ENCODE measurements at regions not wholly inside any gene's neighbourhood (a gene's known extent, or its start where the extent isn't known, plus 50 kb on each side); places are given as distances from the start of the nearest gene placed in this dataset.

DNA sequence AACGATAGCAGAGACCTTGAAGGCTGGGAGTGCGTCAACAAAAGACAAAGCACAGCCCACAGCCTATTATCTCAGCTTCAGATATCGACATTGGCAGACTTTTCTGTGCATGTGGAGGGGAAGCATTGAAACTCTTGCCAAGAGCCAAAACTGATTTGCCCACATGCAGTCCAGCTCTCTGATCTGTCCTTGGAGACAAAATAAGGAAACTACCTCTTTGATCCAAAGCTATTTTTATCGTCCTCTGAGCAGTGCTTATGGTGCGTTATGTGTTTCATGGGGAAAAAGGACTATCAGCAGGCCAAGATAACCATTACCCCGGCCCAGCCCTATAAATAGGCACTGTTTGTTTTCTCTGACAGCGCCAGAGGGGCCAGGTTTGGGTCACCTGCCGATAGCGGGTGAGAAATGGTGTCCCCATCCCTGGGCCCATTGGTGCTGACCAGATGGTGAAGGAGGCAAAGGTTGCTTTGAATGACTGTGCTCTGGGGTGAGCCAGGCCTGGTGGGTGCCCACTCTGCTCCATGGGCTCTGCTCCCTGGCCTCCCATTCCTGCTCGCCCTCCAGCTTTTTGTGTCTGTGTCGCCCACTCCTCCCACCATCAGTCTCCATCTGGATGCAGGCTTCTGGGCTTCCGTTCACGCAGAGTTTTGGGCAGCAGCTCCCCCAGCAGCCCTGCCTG lies 176.1 kb upstream of the HS6ST1 start:
- TF ChIP-seq, protein P1, sequence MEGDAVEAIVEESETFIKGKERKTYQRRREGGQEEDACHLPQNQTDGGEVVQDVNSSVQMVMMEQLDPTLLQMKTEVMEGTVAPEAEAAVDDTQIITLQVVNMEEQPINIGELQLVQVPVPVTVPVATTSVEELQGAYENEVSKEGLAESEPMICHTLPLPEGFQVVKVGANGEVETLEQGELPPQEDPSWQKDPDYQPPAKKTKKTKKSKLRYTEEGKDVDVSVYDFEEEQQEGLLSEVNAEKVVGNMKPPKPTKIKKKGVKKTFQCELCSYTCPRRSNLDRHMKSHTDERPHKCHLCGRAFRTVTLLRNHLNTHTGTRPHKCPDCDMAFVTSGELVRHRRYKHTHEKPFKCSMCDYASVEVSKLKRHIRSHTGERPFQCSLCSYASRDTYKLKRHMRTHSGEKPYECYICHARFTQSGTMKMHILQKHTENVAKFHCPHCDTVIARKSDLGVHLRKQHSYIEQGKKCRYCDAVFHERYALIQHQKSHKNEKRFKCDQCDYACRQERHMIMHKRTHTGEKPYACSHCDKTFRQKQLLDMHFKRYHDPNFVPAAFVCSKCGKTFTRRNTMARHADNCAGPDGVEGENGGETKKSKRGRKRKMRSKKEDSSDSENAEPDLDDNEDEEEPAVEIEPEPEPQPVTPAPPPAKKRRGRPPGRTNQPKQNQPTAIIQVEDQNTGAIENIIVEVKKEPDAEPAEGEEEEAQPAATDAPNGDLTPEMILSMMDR (IDR thresholded peaks at IDR 0.05; ENCODE audit: low read depth, low read length, missing control alignments): no peak
- Histone ChIP-seq H3K27me3 (replicated peaks) (no peaks in the 10 kb centered on the region), H3K27ac (no peak overlapping the region), H3K36me3 (replicated peaks) (no peaks in the 10 kb centered on the region), H3K4me3 (ENCODE audit: low read depth, low read length) (no peak overlapping the region)
- in situ Hi-C loops (cut with HindIII; ENCODE audit: low pct_ligation_motif_present, low sequenced_read_pairs): no loop called here
- DNase-seq: no peak

DNA sequence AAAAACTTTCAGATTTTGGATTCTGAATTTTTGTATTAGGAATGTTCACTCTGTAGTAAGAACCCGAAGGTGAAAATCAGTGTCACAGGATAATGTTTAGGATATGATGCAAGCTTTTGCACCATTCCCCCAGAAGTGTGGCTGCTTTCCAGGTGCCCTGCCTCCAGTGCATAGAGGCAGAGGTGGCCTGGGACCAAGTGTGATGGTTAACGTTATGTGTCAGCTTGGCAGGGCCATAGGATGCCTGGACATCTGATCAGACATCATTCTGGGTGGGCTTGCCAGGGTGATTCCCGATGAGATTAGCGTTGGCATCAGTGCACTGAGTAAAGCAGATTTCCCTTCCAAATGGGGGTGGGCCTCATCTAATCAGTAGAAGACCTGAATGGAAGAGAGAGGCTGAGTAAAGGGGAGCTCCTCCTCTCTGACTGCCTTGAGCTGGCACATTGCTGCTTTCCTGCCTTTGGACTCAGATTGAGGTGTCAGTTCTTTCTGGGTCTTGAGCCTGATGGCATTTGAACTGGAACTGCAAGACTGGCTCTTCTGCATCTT lies 177.4 kb upstream of the HS6ST1 start:
- no peak for DNase-seq
- Histone ChIP-seq H3K4me3 (ENCODE audit: low read depth, low read length) (no peak overlapping the region), H3K27ac (no peak overlapping the region), H3K36me3 (replicated peaks) (no peaks in the 10 kb centered on the region), H3K27me3 (replicated peaks) (no peaks in the 10 kb centered on the region)
- TF ChIP-seq, protein P1 (IDR thresholded peaks at IDR 0.05; ENCODE audit: low read depth, low read length, missing control alignments): no peak
- in situ Hi-C loops (cut with HindIII; ENCODE audit: low pct_ligation_motif_present, low sequenced_read_pairs): no loop called here

DNA sequence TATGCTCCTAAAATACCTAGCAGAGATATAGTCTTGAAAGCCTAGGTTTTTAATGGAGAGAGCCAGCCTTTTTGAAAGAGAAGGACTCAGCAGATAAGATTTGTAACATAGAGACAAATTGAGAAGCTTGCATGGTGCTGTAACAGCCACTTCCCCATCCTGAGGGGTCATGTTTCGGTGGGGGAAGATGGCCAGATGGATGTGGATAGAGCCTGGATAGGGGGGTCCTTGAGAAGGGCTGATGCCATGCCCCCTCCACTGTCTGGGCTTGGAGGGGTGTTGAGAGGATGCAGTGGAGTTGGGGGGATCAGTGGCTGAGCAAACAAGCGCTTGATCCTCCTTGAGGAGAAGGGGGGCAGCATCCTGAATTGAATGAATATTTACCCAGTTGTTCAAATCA lies 178.0 kb upstream of the HS6ST1 start:
- TF ChIP-seq, protein P1 (IDR thresholded peaks at IDR 0.05; ENCODE audit: low read depth, low read length, missing control alignments): no peak
- no peak overlapping the region for H3K4me3 ChIP-seq (ENCODE audit: low read depth, low read length)
- no peak for DNase-seq
- in situ Hi-C loops (cut with HindIII; ENCODE audit: low pct_ligation_motif_present, low sequenced_read_pairs): no loop called here
- no peaks in the 10 kb centered on the region for H3K27me3 ChIP-seq (replicated peaks)
- no peaks in the 10 kb centered on the region for H3K36me3 ChIP-seq (replicated peaks)
- H3K27ac ChIP-seq: no peak overlapping the region

DNA sequence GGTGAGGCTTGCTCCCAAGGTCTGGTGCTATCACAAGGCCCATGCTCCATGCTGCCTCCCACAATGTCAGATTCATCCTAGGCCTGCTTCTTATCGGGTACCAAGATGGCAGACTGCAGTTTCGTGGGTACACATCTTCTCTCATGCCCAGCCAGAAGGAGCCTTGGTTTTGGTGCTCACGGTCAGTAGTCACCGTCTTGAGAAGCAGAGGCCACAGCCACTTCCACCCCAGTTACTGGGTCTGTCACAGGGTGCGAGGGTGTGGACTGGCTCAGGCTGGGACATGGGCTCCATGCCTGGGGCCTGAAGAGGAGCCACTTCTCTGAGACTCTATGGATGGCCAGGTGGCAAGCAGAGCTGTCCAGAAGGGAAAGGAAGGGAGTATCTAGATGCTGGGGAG lies 178.8 kb upstream of the HS6ST1 start:
- no peak for DNase-seq
- TF ChIP-seq, protein P1 (IDR thresholded peaks at IDR 0.05; ENCODE audit: low read depth, low read length, missing control alignments): no peak
- H3K27ac ChIP-seq: no peak overlapping the region
- in situ Hi-C loops (cut with HindIII; ENCODE audit: low pct_ligation_motif_present, low sequenced_read_pairs): no loop called here
- H3K4me3 ChIP-seq (ENCODE audit: low read depth, low read length): no peak overlapping the region
- no peaks in the 10 kb centered on the region for H3K36me3 ChIP-seq (replicated peaks)
- H3K27me3 ChIP-seq (replicated peaks): no peaks in the 10 kb centered on the region

DNA sequence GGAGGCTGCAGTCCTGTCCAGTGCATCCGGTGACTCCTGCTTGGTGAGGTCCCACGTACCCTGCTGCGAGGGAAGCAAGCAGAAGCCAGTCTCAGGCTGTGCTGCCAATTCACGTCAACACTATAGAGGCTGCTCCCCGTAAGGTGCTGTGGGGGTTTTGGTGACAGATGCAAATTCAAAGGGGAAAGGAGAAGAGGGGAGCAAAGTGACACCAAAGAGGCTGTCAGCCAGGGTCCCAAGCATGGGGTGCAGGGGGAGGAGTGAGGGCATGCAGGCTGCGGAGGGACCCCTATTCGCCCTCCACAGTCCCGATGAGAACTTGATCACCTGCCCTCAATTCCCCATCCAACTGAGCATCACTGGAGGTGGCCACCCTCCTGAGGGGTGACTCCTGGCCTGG lies 179.4 kb upstream of the HS6ST1 start:
- TF ChIP-seq, protein P1 (IDR thresholded peaks at IDR 0.05; ENCODE audit: low read depth, low read length, missing control alignments): no peak
- DNase-seq: no peak
- H3K27me3 ChIP-seq (replicated peaks): no peaks in the 10 kb centered on the region
- H3K36me3 ChIP-seq (replicated peaks): no peaks in the 10 kb centered on the region
- in situ Hi-C loops (cut with HindIII; ENCODE audit: low pct_ligation_motif_present, low sequenced_read_pairs): no loop called here
- H3K4me3 ChIP-seq (ENCODE audit: low read depth, low read length): no peak overlapping the region
- no peak overlapping the region for H3K27ac ChIP-seq

DNA sequence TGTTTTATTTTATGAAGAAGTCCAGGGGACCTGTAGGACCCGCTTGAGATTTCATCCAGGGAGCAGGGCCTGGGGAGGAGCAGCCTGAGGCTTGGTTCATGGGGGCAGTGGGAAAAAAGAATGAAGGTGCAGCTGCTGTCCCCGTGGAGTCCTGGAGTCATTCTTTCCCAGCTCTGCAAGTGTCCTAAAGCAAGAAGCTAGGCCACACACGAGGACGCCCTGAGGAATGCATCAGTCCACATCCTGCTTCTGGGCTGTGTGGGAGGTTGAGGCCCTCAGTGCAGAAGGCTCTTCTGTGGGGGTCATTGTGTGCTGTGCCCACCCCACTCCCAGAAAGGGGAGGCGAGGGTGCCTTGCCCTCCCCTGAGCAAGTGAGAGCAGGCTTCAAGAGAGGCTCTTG lies 179.9 kb upstream of the HS6ST1 start:
- no peaks in the 10 kb centered on the region for H3K36me3 ChIP-seq (replicated peaks)
- TF ChIP-seq, protein P1 (IDR thresholded peaks at IDR 0.05; ENCODE audit: low read depth, low read length, missing control alignments): no peak
- in situ Hi-C loops (cut with HindIII; ENCODE audit: low pct_ligation_motif_present, low sequenced_read_pairs): no loop called here
- H3K27me3 ChIP-seq (replicated peaks): no peaks in the 10 kb centered on the region
- H3K27ac ChIP-seq: no peak overlapping the region
- DNase-seq: no peak
- H3K4me3 ChIP-seq (ENCODE audit: low read depth, low read length): no peak overlapping the region

Data from brain microvascular endothelial cell (primary cell).